Right lobe of liver (tissue), 6 donors: ENCODE measurements at regions not wholly inside any gene's neighbourhood (a gene's known extent, or its start where the extent isn't known, plus 50 kb on each side); places are given as distances from the start of the nearest gene placed in this dataset.

Experiments
- ATAC-seq, 4 donors: fragments of 200-7000 bp; cut with Tn5 transposase; one replicate each; pipeline ENCODE4 v1.9.1; 2020; ENCODE audit warnings: mild to moderate bottlenecking in 4 of 4, moderate library complexity in 4 of 4
- DNase-seq, 3 donors: peaks; one replicate each; pipeline ENCODE4 v3.0.0-alpha.2; 2020
- H3K27ac ChIP-seq, 3 donors: fragments of 200-600 bp; one replicate each; pipeline ENCODE4 v1.8.0; 2022
- H3K27me3 ChIP-seq, 2 donors: fragments of 200-600 bp; one replicate each; pipeline ENCODE4 v1.8.0; 2022
- H3K36me3 ChIP-seq, 4 donors: fragments of 200-600 bp; sonication (generic) in 1 of 4; one replicate each; pipeline versions ENCODE4 v1.5.1 to v1.8.0; 2017 to 2022; ENCODE audit warnings: control low read depth in 1 of 4
- H3K4me1 ChIP-seq, 4 donors: fragments of 200-600 bp; sonication (generic) in 1 of 4; one replicate each; pipeline versions ENCODE4 v1.5.1 to v1.8.0; 2017 to 2022; ENCODE audit warnings: control low read depth in 1 of 4
- H3K4me3 ChIP-seq, 3 donors: fragments of 200-600 bp; one replicate each; pipeline ENCODE4 v1.8.0; 2022
- H3K9me3 ChIP-seq, 4 donors: fragments of 200-600 bp; sonication (generic) in 1 of 4; one replicate each; pipeline versions ENCODE4 v1.5.1 to v1.8.0; 2017 to 2022; ENCODE audit warnings: control low read depth in 1 of 4
- CTCF ChIP-seq, 4 donors: fragments of 200-600 bp in 3 of 4; fragments of 450-650 bp in 1 of 4; IDR thresholded peaks; one replicate each; pipeline versions ENCODE4 v1.5.1 to v1.8.0; 2016 to 2022; ENCODE audit warnings: antibody characterized with exemption in 4 of 4, mild to moderate bottlenecking in 2 of 4
- POLR2A ChIP-seq: fragments of 450-650 bp; IDR thresholded peaks from one replicate; pipeline ENCODE4 v1.6.1; 2017; ENCODE audit warnings: antibody characterized with exemption, mild to moderate bottlenecking
- WGBS: methylation state at CpG from one replicate; pipeline ENCODE4 v1.1.6; 2018; ENCODE audit warnings: low coverage, low lambda C conversion rate; ENCODE audit not compliant: insufficient coverage; ENCODE audit errors: missing lambda C conversion rate; 5-methylcytosine and 5-hydroxymethylcytosine counted together
- intact Hi-C, 2 donors: fragments of 100-400 bp; cut with DNase I; formaldehyde crosslinking; loops; one replicate each; pipeline versions ENCODE4 v1.11.2 to v1.14.1; 2022
- donor health status: DM: no; HTN: yes; CAD: no.
- donor health status: DM: no; HTN: no; CAD: no.
- donor health status: DM: no; HTN: no; CAD: no.
- donor health status: DM: no; HTN: yes; CAD: no.
- donor health status: DM: no; HTN: yes; CAD: no.

DNA sequence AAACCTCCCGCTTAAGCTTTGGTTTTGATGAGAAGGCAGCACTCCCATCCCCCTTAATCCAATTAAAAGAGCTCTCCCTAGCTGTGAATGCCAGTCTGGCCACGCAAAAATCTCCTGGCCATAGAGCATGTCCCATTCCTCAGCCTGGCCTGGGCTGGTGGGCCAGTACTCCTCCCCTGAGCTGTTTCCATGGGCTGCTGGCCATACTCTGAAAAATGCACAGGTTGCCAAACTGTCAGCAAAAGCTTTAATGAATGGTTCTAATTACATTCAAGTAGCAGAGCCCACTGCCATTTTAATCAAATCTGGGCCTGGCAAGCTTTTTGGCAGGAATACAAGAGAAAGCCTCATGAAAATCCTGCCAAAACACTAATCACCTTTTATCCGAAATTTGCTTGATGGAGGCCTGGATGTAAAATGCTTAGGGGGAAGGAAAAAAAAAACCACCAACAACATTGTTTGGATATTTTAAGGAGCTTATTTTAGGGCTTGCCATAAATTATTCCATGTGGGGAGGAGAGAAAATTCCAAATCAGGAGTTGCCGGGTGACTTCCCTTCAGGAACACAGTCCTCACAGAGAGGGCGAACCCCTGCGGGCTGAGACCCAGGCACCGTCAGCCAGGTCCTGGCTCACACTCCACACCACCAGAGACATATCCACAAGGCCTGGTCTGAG lies 243.3 kb downstream of the SEC61B start:
- Histone ChIP-seq H3K4me1 (no peaks in the 10 kb centered on the region), H3K4me3 (no peak overlapping the region), H3K27me3 (no peaks in the 10 kb centered on the region), H3K27ac (no peak overlapping the region), H3K9me3 (no peaks in the 10 kb centered on the region), H3K36me3 (no peaks in the 10 kb centered on the region)
- TF ChIP-seq CTCF (IDR thresholded peaks at IDR 0.05) = no peak
- no peak for TF ChIP-seq POLR2A
- intact Hi-C loops = no loop called here
- DNase-seq = no peak
- 80% methylated on average over 6 of the region's 7 CpGs for WGBS
- peak in 1 of 4 donors; percentile 14 for ATAC-seq

DNA sequence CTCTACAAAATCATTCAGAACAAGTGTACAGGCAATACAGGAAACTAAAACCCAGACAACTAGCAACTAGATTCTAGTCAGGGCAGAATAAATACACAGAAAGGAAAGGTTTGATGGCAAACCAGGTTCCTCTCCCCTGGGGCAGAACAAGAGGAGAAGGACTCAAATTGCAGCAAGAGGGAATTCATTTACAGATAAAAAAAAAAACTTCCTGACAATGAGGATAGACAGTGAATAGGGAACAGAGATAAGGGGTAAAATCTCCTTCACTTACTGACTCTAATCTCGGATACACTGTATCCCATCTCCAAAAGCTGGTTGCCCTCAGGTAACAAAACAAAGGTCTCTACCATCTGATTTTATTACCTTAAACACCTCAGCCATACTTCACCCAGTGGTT lies 244.0 kb downstream of the SEC61B start:
- no peaks in the 10 kb centered on the region for H3K9me3 ChIP-seq
- H3K4me1 ChIP-seq = no peaks in the 10 kb centered on the region
- no peaks in the 10 kb centered on the region for H3K36me3 ChIP-seq
- 40% methylated on average over 1 of the region's 1 CpG for WGBS
- no peak overlapping the region for H3K27ac ChIP-seq
- intact Hi-C loops = no loop called here
- H3K27me3 ChIP-seq = no peaks in the 10 kb centered on the region
- no peak overlapping the region for H3K4me3 ChIP-seq
- ATAC-seq (no peak), DNase-seq (no peak)
- TF ChIP-seq CTCF (IDR thresholded peaks at IDR 0.05) = no peak

DNA sequence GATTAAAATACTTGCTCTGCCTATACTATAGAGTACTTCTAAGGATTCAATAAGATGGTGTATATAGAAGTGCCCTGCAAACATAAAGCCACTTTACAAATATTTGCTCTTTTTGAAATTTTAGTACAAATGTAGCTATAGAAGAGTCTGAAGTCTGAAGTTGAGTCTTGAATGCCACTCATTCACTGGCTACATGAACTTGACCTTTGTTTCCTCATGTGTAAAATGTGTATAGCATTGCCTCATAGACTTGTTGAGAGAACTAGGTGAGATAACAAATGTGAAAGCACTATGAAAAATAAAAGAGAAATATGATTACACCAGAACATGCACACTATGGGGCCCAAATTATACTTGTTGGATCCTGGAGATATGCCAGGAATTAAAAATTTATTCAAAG lies 244.7 kb downstream of the SEC61B start:
- H3K4me3 ChIP-seq = no peak overlapping the region
- H3K27me3 ChIP-seq = no peaks in the 10 kb centered on the region
- no peak overlapping the region for H3K27ac ChIP-seq
- intact Hi-C loops = no loop called here
- no peak for DNase-seq
- H3K36me3 ChIP-seq = no peaks in the 10 kb centered on the region
- TF ChIP-seq CTCF (IDR thresholded peaks at IDR 0.05) = no peak
- TF ChIP-seq POLR2A = no peak
- peak in 2 of 4 donors; percentile 38 to 43 for ATAC-seq
- H3K4me1 ChIP-seq = no peaks in the 10 kb centered on the region
- H3K9me3 ChIP-seq = no peaks in the 10 kb centered on the region

DNA sequence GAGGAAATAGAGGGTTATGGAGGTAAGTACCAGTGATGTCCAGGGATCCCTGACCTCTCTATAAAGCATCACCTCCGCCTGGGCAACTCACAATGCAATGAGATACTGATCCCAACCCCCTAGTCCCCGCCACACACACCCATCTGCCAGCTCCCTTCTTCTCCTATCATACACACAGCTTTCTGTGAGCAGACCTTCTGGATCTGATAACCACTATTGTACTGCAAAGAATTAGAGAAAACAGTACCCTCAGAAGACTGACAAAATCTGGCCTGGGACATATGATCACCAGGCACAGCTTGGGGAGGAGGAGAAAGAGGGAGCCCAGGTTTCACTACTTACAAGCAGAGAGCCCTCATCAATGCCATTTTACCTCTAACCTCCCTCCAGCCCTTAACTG lies 249.0 kb downstream of the SEC61B start:
- intact Hi-C loops = no loop called here
- ATAC-seq (no peak), DNase-seq (no peak)
- Histone ChIP-seq H3K4me3 (no peak overlapping the region), H3K9me3 (no peaks in the 10 kb centered on the region), H3K27me3 (no peaks in the 10 kb centered on the region), H3K4me1 (no peaks in the 10 kb centered on the region), H3K36me3 (no peaks in the 10 kb centered on the region), H3K27ac (no peak overlapping the region)
- TF ChIP-seq POLR2A (no peak), CTCF (IDR thresholded peaks at IDR 0.05) (no peak)
- 59% methylated on average over 2 of the region's 2 CpGs for WGBS
